ENCODE measurements at regions not wholly inside any gene's neighbourhood (a gene's known extent, or its start where the extent isn't known, plus 50 kb on each side); places are given as distances from the start of the nearest gene placed in this dataset.

DNA sequence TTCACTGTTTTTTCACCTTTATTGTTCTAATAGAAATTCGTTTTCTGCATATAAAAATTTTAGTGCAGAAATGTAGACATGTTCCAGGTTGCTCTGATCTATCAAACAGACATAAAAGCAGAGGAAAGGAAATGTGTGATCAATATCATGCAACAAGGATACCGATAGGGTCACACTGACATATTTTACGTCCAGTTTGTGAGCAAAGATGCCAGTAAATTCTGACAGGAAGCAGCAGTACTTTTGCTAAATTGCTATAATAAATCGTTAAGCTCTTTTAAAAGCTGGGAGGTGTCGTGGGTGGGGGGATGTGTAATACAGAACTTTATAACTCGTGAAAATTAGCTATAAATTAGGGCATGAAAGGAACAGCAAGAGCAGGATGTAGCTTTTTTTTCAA is 955.2 kb downstream of the BRINP3 start:
- no peak for TF ChIP-seq EZH2 (IDR thresholded peaks at IDR 0.05; ENCODE audit: insufficient read depth, poor library complexity, severe bottlenecking)
- no peak for TF ChIP-seq EZH2phosphoT487 (IDR thresholded peaks at IDR 0.05; ENCODE audit: insufficient read depth, low read depth)
